ENCODE measurements at regions not wholly inside any gene's neighbourhood (a gene's known extent, or its start where the extent isn't known, plus 50 kb on each side); places are given as distances from the start of the nearest gene placed in this dataset.
"Not testable (repeated sequence)": the region's sequence is repeated elsewhere in the genome, so short reads cannot be mapped to it uniquely, and the experiment has no call there.

DNA sequence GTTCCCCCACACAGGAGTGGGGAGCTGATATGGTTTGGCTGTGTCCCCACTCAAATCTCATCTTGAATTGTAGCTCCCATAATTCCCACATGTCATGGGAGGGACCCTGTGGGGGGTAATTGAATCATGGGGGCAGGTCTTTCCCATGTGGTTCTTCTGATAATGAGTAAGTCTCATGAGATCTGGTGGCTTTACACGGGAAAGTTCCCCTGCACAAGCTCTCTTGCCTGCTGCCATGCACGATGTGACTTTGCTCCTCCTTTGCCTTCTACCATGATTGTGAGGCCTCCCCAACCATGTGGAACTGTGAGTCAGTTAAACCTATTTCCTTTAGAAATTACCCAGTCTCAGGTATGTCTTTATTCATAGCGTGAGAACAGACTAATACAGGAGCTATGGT lies 347.0 kb upstream of the CDH5 start:
- TF ChIP-seq, protein P1, sequence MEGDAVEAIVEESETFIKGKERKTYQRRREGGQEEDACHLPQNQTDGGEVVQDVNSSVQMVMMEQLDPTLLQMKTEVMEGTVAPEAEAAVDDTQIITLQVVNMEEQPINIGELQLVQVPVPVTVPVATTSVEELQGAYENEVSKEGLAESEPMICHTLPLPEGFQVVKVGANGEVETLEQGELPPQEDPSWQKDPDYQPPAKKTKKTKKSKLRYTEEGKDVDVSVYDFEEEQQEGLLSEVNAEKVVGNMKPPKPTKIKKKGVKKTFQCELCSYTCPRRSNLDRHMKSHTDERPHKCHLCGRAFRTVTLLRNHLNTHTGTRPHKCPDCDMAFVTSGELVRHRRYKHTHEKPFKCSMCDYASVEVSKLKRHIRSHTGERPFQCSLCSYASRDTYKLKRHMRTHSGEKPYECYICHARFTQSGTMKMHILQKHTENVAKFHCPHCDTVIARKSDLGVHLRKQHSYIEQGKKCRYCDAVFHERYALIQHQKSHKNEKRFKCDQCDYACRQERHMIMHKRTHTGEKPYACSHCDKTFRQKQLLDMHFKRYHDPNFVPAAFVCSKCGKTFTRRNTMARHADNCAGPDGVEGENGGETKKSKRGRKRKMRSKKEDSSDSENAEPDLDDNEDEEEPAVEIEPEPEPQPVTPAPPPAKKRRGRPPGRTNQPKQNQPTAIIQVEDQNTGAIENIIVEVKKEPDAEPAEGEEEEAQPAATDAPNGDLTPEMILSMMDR (IDR thresholded peaks at IDR 0.05): not testable (repeated sequence)
- TF ChIP-seq POLR2A (IDR thresholded peaks at IDR 0.05): not testable (repeated sequence)
